Umbilical cord (tissue), 1 donor: ENCODE measurements at regions not wholly inside any gene's neighbourhood (a gene's known extent, or its start where the extent isn't known, plus 50 kb on each side); places are given as distances from the start of the nearest gene placed in this dataset.

ENCODE experiments used
- DNase-seq: peaks from one replicate; pipeline ENCODE4 v3.0.0-alpha.2; 2015; ENCODE audit warnings: low spot score

GRCh38 chr2:128436479-128437203, 118.0 kb upstream of the HS6ST1 start:
- no peak for DNase-seq

- no peak for DNase-seq
Measured at GRCh38 chr2:128437204-128437565, 118.5 kb upstream of the HS6ST1 start.

- DNase-seq = no peak
Measured at GRCh38 chr2:128438091-128438490, 119.4 kb upstream of the HS6ST1 start.

- no peak for DNase-seq
Measured at GRCh38 chr2:128438586-128438985, 119.9 kb upstream of the HS6ST1 start.

GRCh38 chr2:128439031-128439790, 120.5 kb upstream of the HS6ST1 start:
- no peak for DNase-seq

GRCh38 chr2:128439791-128440665, 121.4 kb upstream of the HS6ST1 start:
- DNase-seq = no peak

- no peak for DNase-seq
Measured at GRCh38 chr2:128440666-128441340, 122.1 kb upstream of the HS6ST1 start.

GRCh38 chr2:128441341-128442052, 122.8 kb upstream of the HS6ST1 start:
- no peak for DNase-seq

- DNase-seq = peak; percentile 40
Measured at GRCh38 chr2:128442053-128442751, 123.5 kb upstream of the HS6ST1 start.

- DNase-seq = peak; percentile 51
Measured at GRCh38 chr2:128442891-128443302, 124.2 kb upstream of the HS6ST1 start.

- peak; percentile 60 for DNase-seq
Measured at GRCh38 chr2:128444121-128444771, 125.6 kb upstream of the HS6ST1 start.

- DNase-seq = no peak
Measured at GRCh38 chr2:128444816-128445522, 126.3 kb upstream of the HS6ST1 start.

GRCh38 chr2:128445523-128445900, 126.8 kb upstream of the HS6ST1 start:
- no peak for DNase-seq

- no peak for DNase-seq
Measured at GRCh38 chr2:128446049-128446873, 127.6 kb upstream of the HS6ST1 start.

- DNase-seq = no peak
Measured at GRCh38 chr2:128446874-128447537, 128.3 kb upstream of the HS6ST1 start.

- no peak for DNase-seq
Measured at GRCh38 chr2:128447538-128447995, 128.9 kb upstream of the HS6ST1 start.
